ENCODE measurements at regions not wholly inside any gene's neighbourhood (a gene's known extent, or its start where the extent isn't known, plus 50 kb on each side); places are given as distances from the start of the nearest gene placed in this dataset.

DNA sequence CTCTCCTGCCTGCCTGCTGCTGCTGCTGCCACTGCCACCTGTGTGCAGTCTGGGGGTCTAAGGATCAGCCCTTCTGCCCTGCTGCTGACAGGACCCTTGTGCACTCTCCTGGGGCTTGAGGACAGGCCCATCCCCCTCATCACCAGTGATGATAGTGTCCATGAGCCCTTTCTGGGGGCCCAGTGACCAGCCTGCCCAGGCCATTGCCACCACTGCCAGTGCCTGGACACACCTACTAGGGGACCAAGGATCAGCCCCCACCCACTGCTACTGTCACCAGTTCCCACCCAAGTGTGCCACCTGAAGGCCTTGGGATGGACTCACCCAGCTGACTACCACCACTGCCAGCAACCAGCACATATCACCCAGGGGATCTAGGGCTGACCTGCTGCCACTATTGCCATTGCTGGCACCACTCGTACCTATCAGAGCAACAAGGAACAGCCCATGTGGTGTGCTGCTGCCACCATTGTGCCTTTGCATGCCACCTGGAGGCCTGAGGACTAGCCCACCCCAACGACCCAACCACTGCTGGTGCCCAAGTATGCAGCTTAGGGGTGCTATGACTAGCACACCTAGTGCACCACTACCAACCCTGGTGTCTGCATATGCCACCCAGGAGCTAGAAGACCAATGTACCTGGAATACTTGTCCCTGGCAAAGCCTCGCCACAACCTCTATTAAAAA is 994.3 kb downstream of the PCDH17 start:
- TF ChIP-seq CTCF (IDR thresholded peaks at IDR 0.05): no peak
- TF ChIP-seq POLR2A (IDR thresholded peaks at IDR 0.05): no peak
